WTC11 (cell line): ENCODE measurements at regions not wholly inside any gene's neighbourhood (a gene's known extent, or its start where the extent isn't known, plus 50 kb on each side); places are given as distances from the start of the nearest gene placed in this dataset.

Experiments used
- CBFB ChIP-seq: sonication (generic); formaldehyde crosslinking; IDR thresholded peaks from 2 replicates; pipeline ENCODE4 v1.8.1; 2022; ENCODE audit warnings: mild to moderate bottlenecking, low read depth, missing genetic modification reagents
- CTCF ChIP-seq: fragments of 200-600 bp; IDR thresholded peaks from 2 replicates; pipeline ENCODE4 v1.8.0; 2022; ENCODE audit warnings: antibody characterized with exemption
- GRHL2 ChIP-seq: fragments of 250-450 bp; sonication (Bioruptor Pico); IDR thresholded peaks from 2 replicates; pipeline ENCODE4 v1.8.0; 2022; ENCODE audit warnings: mild to moderate bottlenecking, moderate library complexity; ENCODE audit not compliant: insufficient replicate concordance, severe bottlenecking
- ZNF138 ChIP-seq: sonication (generic); formaldehyde crosslinking; conservative IDR thresholded peaks from 2 replicates; pipeline ENCODE4 v1.8.1; 2022; ENCODE audit warnings: mild to moderate bottlenecking, moderate library complexity, missing genetic modification reagents
- ZNF263 ChIP-seq: sonication (generic); formaldehyde crosslinking; IDR thresholded peaks from 2 replicates; pipeline ENCODE4 v1.8.1; 2022; ENCODE audit warnings: low read depth, mild to moderate bottlenecking, moderate library complexity, missing genetic modification reagents
- TF ChIP-seq, protein P1 (sequence below): sonication (generic); formaldehyde crosslinking; IDR thresholded peaks from 2 replicates; pipeline ENCODE4 v1.8.1; 2022; ENCODE audit warnings: mild to moderate bottlenecking, missing genetic modification reagents, moderate library complexity, borderline replicate concordance
- TF ChIP-seq, protein P2 (sequence below): sonication (generic); formaldehyde crosslinking; conservative IDR thresholded peaks from 2 replicates; pipeline ENCODE4 v1.8.1; 2022; ENCODE audit warnings: mild to moderate bottlenecking, missing genetic modification reagents

DNA sequence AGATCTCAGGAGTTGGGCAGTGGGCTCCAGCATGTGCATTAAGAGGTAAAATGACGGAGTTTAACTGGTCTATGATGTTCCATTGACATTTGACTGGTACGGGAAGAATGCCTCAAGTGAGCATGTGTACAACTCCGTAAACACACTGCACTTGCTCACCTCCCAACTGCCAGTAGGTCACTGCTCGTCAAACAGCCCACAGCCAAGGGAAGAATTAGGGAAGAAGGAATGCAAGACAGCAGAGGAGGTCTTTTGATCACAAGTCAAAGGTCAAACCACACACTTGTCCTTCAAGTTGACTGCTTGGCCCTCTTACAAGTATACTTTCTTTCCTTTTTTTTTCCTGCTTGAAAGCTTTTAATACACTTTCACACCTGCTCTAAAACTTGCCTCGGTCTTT, 236.7 kb downstream of the B3GLCT start:
- TF ChIP-seq ZNF138 (CRISPR knock-in tag): no peak
- TF ChIP-seq, protein P1, sequence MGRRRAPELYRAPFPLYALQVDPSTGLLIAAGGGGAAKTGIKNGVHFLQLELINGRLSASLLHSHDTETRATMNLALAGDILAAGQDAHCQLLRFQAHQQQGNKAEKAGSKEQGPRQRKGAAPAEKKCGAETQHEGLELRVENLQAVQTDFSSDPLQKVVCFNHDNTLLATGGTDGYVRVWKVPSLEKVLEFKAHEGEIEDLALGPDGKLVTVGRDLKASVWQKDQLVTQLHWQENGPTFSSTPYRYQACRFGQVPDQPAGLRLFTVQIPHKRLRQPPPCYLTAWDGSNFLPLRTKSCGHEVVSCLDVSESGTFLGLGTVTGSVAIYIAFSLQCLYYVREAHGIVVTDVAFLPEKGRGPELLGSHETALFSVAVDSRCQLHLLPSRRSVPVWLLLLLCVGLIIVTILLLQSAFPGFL (CRISPR knock-in tag): no peak
- no peak for TF ChIP-seq CTCF
- no peak for TF ChIP-seq ZNF263 (CRISPR knock-in tag)
- TF ChIP-seq GRHL2 (CRISPR knock-in tag): no peak
- TF ChIP-seq CBFB (CRISPR knock-in tag): no peak
- TF ChIP-seq, protein P2, sequence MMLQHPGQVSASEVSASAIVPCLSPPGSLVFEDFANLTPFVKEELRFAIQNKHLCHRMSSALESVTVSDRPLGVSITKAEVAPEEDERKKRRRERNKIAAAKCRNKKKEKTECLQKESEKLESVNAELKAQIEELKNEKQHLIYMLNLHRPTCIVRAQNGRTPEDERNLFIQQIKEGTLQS (CRISPR knock-in tag): no peak
